Spleen (tissue), 11 donors: ENCODE measurements at regions not wholly inside any gene's neighbourhood (a gene's known extent, or its start where the extent isn't known, plus 50 kb on each side); places are given as distances from the start of the nearest gene placed in this dataset.
"Not testable (repeated sequence)": the region's sequence is repeated elsewhere in the genome, so short reads cannot be mapped to it uniquely, and the experiment has no call there.

Source experiments
- DNase-seq: peaks from one replicate; pipeline ENCODE4 v3.0.0-alpha.2; 2020
- H3K27ac ChIP-seq, 8 donors: fragments of 200-600 bp; sonication (generic) in 7 of 8; 1 replicate in 4 of 8; 2 replicates in 4 of 8; pipeline versions ENCODE4 v1.5.0 to v1.8.0; 2016 to 2021; ENCODE audit warnings: inconsistent platforms in 4 of 8, mild to moderate bottlenecking in 4 of 8, moderate library complexity in 1 of 8
- H3K27me3 ChIP-seq, 7 donors: fragments of 200-600 bp; sonication (generic) in 6 of 7; replicated peaks in 1 of 7; 1 replicate in 4 of 7; 2 replicates in 3 of 7; pipeline versions ENCODE4 v1.5.0 to v1.8.0; 2016 to 2021; ENCODE audit warnings: inconsistent platforms in 3 of 7, mild to moderate bottlenecking in 1 of 7
- H3K36me3 ChIP-seq, 6 donors: fragments of 200-600 bp; sonication (generic) in 5 of 6; 1 replicate in 4 of 6; 2 replicates in 2 of 6; pipeline versions ENCODE4 v1.5.0 to v1.8.0; 2016 to 2021; ENCODE audit warnings: inconsistent platforms in 2 of 6
- H3K4me1 ChIP-seq, 6 donors: fragments of 200-600 bp; sonication (generic) in 5 of 6; 1 replicate in 3 of 6; 2 replicates in 3 of 6; pipeline versions ENCODE4 v1.5.0 to v1.8.0; 2016 to 2021; ENCODE audit warnings: inconsistent platforms in 3 of 6
- H3K4me3 ChIP-seq, 8 donors: fragments of 200-600 bp; sonication (generic) in 7 of 8; 1 replicate in 4 of 8; 2 replicates in 4 of 8; pipeline versions ENCODE4 v1.5.0 to v1.8.0; 2016 to 2021; ENCODE audit warnings: inconsistent platforms in 4 of 8, mild to moderate bottlenecking in 4 of 8, moderate library complexity in 2 of 8
- H3K9me3 ChIP-seq, 8 donors: fragments of 200-600 bp; sonication (generic) in 7 of 8; 1 replicate in 4 of 8; 2 replicates in 4 of 8; pipeline versions ENCODE4 v1.5.0 to v1.8.0; 2016 to 2021; ENCODE audit warnings: inconsistent platforms in 4 of 8
- POLR2A ChIP-seq, 3 donors: fragments of 450-650 bp; IDR thresholded peaks; one replicate each; pipeline ENCODE4 v1.5.1; 2017; ENCODE audit warnings: antibody characterized with exemption in 3 of 3, mild to moderate bottlenecking in 1 of 3
- POLR2AphosphoS5 ChIP-seq, 3 donors: sonication (generic); formaldehyde crosslinking; IDR thresholded peaks; one replicate each; pipeline ENCODE4 v1.5.1; 2017; ENCODE audit warnings: antibody characterized with exemption in 3 of 3
- WGBS, 5 donors: extraction: QIAGEN DNeasy Blood & Tissue Kit in 3 of 5; methylation state at CpG; one replicate each; pipeline versions ENCODE4 v1.1.5 to v1.1.7; 2013 to 2018; 5-methylcytosine and 5-hydroxymethylcytosine counted together
- intact Hi-C: fragments of 100-400 bp; cut with DNase I; formaldehyde crosslinking; loops from one replicate; pipeline ENCODE4 v1.15.0; 2023; ENCODE audit warnings: low total_unique reads
- TF ChIP-seq, protein P1 (sequence below), 11 experiments: fragments of 200-600 bp in 7 of 11; fragments of 450-650 bp in 4 of 11; sonication (generic) in 4 of 11; IDR thresholded peaks in 8 of 11; conservative IDR thresholded peaks in 3 of 11; 1 replicate in 7 of 11; 2 replicates in 4 of 11; pipeline versions ENCODE4 v1.4.0 to v1.8.0; 2016 to 2021; ENCODE audit warnings: antibody characterized with exemption in 11 of 11, inconsistent platforms in 4 of 11, mild to moderate bottlenecking in 1 of 11
- donor health status: healthy with polysubstance abuse.
- donor health status: DM: no; HTN: no; CAD: no; lungs with moderate emphysema.
- donor health status: DM: no; HTN: no; CAD: no.
- donor health status: Bipolar disorder and iron deficiency.
- donor health status: healthy.
- donor health status: DM: no; HTN: no; CAD: no.
- donor health status: DM: yes; HTN: yes; CAD: no.

- WGBS, 5 donors: 85 to 94% (median 92%) methylated on average over 3 of the region's 3 CpGs
- Histone ChIP-seq H3K9me3 (peaks cover 0 to 4% (median 0%) of the 10 kb centered on the region in 8 donors), H3K4me3 (no peak overlapping the region), H3K36me3 (no peaks in the 10 kb centered on the region), H3K27me3 (no peaks in the 10 kb centered on the region), H3K4me1 (no peaks in the 10 kb centered on the region), H3K27ac (no peak overlapping the region)
- DNase-seq: no peak
- intact Hi-C loops: no loop called here
- TF ChIP-seq, protein P1, sequence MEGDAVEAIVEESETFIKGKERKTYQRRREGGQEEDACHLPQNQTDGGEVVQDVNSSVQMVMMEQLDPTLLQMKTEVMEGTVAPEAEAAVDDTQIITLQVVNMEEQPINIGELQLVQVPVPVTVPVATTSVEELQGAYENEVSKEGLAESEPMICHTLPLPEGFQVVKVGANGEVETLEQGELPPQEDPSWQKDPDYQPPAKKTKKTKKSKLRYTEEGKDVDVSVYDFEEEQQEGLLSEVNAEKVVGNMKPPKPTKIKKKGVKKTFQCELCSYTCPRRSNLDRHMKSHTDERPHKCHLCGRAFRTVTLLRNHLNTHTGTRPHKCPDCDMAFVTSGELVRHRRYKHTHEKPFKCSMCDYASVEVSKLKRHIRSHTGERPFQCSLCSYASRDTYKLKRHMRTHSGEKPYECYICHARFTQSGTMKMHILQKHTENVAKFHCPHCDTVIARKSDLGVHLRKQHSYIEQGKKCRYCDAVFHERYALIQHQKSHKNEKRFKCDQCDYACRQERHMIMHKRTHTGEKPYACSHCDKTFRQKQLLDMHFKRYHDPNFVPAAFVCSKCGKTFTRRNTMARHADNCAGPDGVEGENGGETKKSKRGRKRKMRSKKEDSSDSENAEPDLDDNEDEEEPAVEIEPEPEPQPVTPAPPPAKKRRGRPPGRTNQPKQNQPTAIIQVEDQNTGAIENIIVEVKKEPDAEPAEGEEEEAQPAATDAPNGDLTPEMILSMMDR (IDR thresholded peaks at IDR 0.05 in 8 of 11, conservative IDR thresholded peaks at IDR 0.05 in 3 of 11): no peak
- TF ChIP-seq POLR2A (IDR thresholded peaks at IDR 0.05): no peak
- no peak for TF ChIP-seq POLR2AphosphoS5 (IDR thresholded peaks at IDR 0.05)
Measured at GRCh38 chr2:77873506-77873905, 351.3 kb upstream of the LRRTM4 start.

DNA sequence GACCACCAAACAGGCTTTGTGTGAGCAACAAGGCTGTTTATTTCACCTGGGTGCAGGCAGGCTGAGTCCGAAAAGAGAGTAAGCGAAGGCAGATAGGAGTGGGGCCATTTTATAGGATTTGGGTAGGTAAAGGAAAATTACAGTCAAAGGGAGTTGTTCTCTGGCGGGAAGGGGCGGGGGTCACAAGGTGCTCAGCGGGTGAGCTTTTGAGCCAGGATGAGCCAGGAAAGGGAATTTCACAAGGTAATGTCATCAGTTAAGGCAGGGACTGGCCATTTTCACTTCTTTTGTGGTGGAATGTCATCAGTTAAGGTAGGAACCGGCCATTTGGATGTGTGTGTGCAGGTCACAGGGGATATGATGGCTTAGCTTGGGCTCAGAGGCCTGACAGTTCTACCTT, 378.0 kb upstream of the LRRTM4 start:
- H3K4me1 ChIP-seq, DNase-seq, H3K27me3 ChIP-seq, intact Hi-C loops, H3K27ac ChIP-seq, H3K4me3 ChIP-seq, H3K36me3 ChIP-seq: not testable (repeated sequence)
- 83 to 90% (median 86%) methylated on average over 6 of the region's 6 CpGs for WGBS, 5 donors
- H3K9me3 ChIP-seq: peaks cover 0 to 11% (median 2%) of the 10 kb centered on the region in 8 donors

GRCh38 chr2:77910136-77910535, 388.0 kb upstream of the LRRTM4 start:
- H3K4me1 ChIP-seq: no peaks in the 10 kb centered on the region
- 80 to 93% (median 81%) methylated on average over 3 of the region's 3 CpGs for WGBS, 5 donors
- no peak overlapping the region for H3K27ac ChIP-seq
- peaks cover 0 to 33% (median 12%) of the 10 kb centered on the region in 8 donors for H3K9me3 ChIP-seq
- H3K27me3 ChIP-seq: no peaks in the 10 kb centered on the region
- no peak overlapping the region for H3K4me3 ChIP-seq
- TF ChIP-seq POLR2A (IDR thresholded peaks at IDR 0.05) (no peak), POLR2AphosphoS5 (IDR thresholded peaks at IDR 0.05) (no peak)
- TF ChIP-seq, protein P1 (IDR thresholded peaks at IDR 0.05 in 8 of 11, conservative IDR thresholded peaks at IDR 0.05 in 3 of 11): no peak
- no peak for DNase-seq
- H3K36me3 ChIP-seq: no peaks in the 10 kb centered on the region
- intact Hi-C loops: no loop called here

GRCh38 chr2:77920838-77921366, 398.7 kb upstream of the LRRTM4 start:
- Histone ChIP-seq H3K4me3 (no peak overlapping the region), H3K27ac (no peak overlapping the region), H3K27me3 (no peaks in the 10 kb centered on the region), H3K36me3 (no peaks in the 10 kb centered on the region), H3K9me3 (peaks cover 0 to 8% (median 0%) of the 10 kb centered on the region in 8 donors), H3K4me1 (no peaks in the 10 kb centered on the region)
- TF ChIP-seq POLR2A (IDR thresholded peaks at IDR 0.05): no peak
- 74 to 83% (median 81%) methylated on average over 3 of the region's 3 CpGs for WGBS, 5 donors
- intact Hi-C loops: no loop called here
- no peak for DNase-seq

DNA sequence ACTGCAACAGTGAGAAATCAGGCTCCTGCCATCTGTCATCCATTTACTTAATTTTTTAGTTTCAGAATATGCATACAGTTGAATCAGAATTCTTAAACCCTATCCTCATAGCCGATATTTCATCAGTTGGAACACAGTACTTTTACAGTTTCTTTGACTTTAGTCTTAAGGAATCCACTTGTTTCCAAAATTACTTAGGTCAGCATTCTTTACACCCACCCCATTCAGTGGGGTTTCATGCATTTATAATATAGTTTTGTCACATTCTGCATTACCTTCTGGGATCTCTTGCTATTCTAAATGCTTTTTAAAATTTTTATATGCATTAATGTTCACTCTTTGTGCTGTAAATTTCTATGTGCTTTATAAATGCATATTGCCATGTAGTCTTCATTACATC, 400.4 kb upstream of the LRRTM4 start:
- Histone ChIP-seq H3K27me3 (no peaks in the 10 kb centered on the region), H3K27ac (no peak overlapping the region), H3K9me3 (peaks cover 0 to 14% (median 0%) of the 10 kb centered on the region in 8 donors), H3K4me1 (no peaks in the 10 kb centered on the region), H3K36me3 (no peaks in the 10 kb centered on the region), H3K4me3 (no peak overlapping the region)
- DNase-seq: no peak
- intact Hi-C loops: no loop called here
- WGBS, 5 donors: 65 to 87% (median 80%) methylated on average over 1 of the region's 1 CpG
- TF ChIP-seq, protein P1 (IDR thresholded peaks at IDR 0.05 in 8 of 11, conservative IDR thresholded peaks at IDR 0.05 in 3 of 11): no peak
- TF ChIP-seq POLR2A (IDR thresholded peaks at IDR 0.05) (no peak), POLR2AphosphoS5 (IDR thresholded peaks at IDR 0.05) (no peak)
